Astrocyte (in vitro differentiated cells and primary cell): ENCODE measurements at regions not wholly inside any gene's neighbourhood (a gene's known extent, or its start where the extent isn't known, plus 50 kb on each side); places are given as distances from the start of the nearest gene placed in this dataset.

Experiments used
- DNase-seq: peaks from one replicate; pipeline ENCODE4 v3.0.0-alpha.2; 2010; ENCODE audit warnings: low read depth
- FAIRE-seq: peaks from 2 replicates; lab custom pipeline; 2011; peaks lifted over from hg19 to GRCh38; lab: Jason Lieb, UNC
- H2AFZ ChIP-seq: 2 replicates; pipeline ENCODE4 v1.6.0; 2012; ENCODE audit warnings: low read depth, low read length, inconsistent platforms
- H3K27ac ChIP-seq: 2 replicates; pipeline ENCODE4 v1.5.1; 2011; ENCODE audit warnings: low read depth, low read length, inconsistent platforms
- H3K27me3 ChIP-seq: 2 replicates; pipeline ENCODE4 v1.6.0; 2011; ENCODE audit warnings: low read length, inconsistent platforms; ENCODE audit not compliant: insufficient read depth
- H3K36me3 ChIP-seq: 2 replicates; pipeline ENCODE4 v1.5.1; 2011; ENCODE audit warnings: low read length, inconsistent platforms; ENCODE audit not compliant: insufficient read depth
- H3K4me1 ChIP-seq: 2 replicates; pipeline ENCODE4 v1.5.1; 2011; ENCODE audit warnings: low read length, inconsistent platforms; ENCODE audit not compliant: insufficient read depth
- H3K4me2 ChIP-seq: 2 replicates; pipeline ENCODE4 v1.6.0; 2012; ENCODE audit warnings: low read length, inconsistent platforms
- H3K4me3 ChIP-seq: 2 replicates; pipeline ENCODE4 v1.5.1; 2011; ENCODE audit warnings: low read depth, mild to moderate bottlenecking, low read length, inconsistent platforms; ENCODE audit not compliant: insufficient read depth
- H3K79me2 ChIP-seq: 2 replicates; pipeline ENCODE4 v1.6.0; 2012; ENCODE audit warnings: mild to moderate bottlenecking, low read length, inconsistent platforms; ENCODE audit not compliant: insufficient read depth
- H3K9ac ChIP-seq: 2 replicates; pipeline ENCODE4 v1.6.0; 2012; ENCODE audit warnings: mild to moderate bottlenecking, low read length, inconsistent platforms
- H3K9me3 ChIP-seq: 2 replicates; pipeline ENCODE4 v1.5.1; 2012; ENCODE audit warnings: low read depth, mild to moderate bottlenecking, low read length, inconsistent platforms; ENCODE audit not compliant: insufficient read depth
- H4K20me1 ChIP-seq: 2 replicates; pipeline ENCODE4 v1.6.0; 2012; ENCODE audit warnings: low read length, inconsistent platforms; ENCODE audit not compliant: insufficient read depth
- H3K27ac Mint-ChIP-seq: one replicate; pipeline ENCODE4 v1.8.0; 2021; ENCODE audit warnings: mild to moderate bottlenecking, mixed read lengths; ENCODE audit not compliant: unreplicated experiment
- H3K27me3 Mint-ChIP-seq: one replicate; pipeline ENCODE4 v1.8.0; 2021; ENCODE audit warnings: low read depth, mixed read lengths; ENCODE audit not compliant: unreplicated experiment
- H3K36me3 Mint-ChIP-seq: one replicate; pipeline ENCODE4 v1.8.0; 2021; ENCODE audit warnings: low read depth, mixed read lengths; ENCODE audit not compliant: unreplicated experiment
- H3K4me1 Mint-ChIP-seq: one replicate; pipeline ENCODE4 v1.8.0; 2021; ENCODE audit warnings: low read depth, mixed read lengths; ENCODE audit not compliant: unreplicated experiment
- H3K4me3 Mint-ChIP-seq: one replicate; pipeline ENCODE4 v1.8.0; 2021; ENCODE audit warnings: mild to moderate bottlenecking, moderate library complexity, mixed read lengths; ENCODE audit not compliant: unreplicated experiment
- H3K9me3 Mint-ChIP-seq: one replicate; pipeline ENCODE4 v1.8.0; 2021; ENCODE audit warnings: mild to moderate bottlenecking, mixed read lengths; ENCODE audit not compliant: unreplicated experiment
- CTCF ChIP-seq: IDR thresholded peaks from 2 replicates; pipeline ENCODE4 v1.5.1; 2011; ENCODE audit warnings: low read depth, mild to moderate bottlenecking, inconsistent platforms, low read length, moderate library complexity; ENCODE audit not compliant: insufficient read depth
- EZH2 ChIP-seq: IDR thresholded peaks from 2 replicates; pipeline ENCODE4 v1.6.1; 2012; ENCODE audit warnings: mild to moderate bottlenecking, low read length, inconsistent platforms; ENCODE audit not compliant: insufficient read depth

GRCh38 chr5:175388531-175388930 is 55.5 kb downstream of the DRD1 start:
- Mint-ChIP-seq H3K4me1 (no peaks in the 10 kb centered on the region), H3K9me3 (peaks cover 2% of the 10 kb centered on the region), H3K27me3 (peaks cover 9% of the 10 kb centered on the region), H3K4me3 (no peak overlapping the region), H3K36me3 (no peaks in the 10 kb centered on the region), H3K27ac (no peak overlapping the region)
- Histone ChIP-seq H3K27ac (no peak overlapping the region), H3K4me2 (no peak overlapping the region), H3K9me3 (no peaks in the 10 kb centered on the region), H2AFZ (no peak overlapping the region), H3K4me1 (peaks cover 14% of the 10 kb centered on the region), H4K20me1 (no peaks in the 10 kb centered on the region), H3K9ac (no peak overlapping the region), H3K4me3 (no peak overlapping the region), H3K79me2 (no peaks in the 10 kb centered on the region), H3K36me3 (no peaks in the 10 kb centered on the region), H3K27me3 (peaks cover 14% of the 10 kb centered on the region)
- FAIRE-seq (no peak), DNase-seq (no peak)
- TF ChIP-seq CTCF (no peak), EZH2 (no peak)

DNA sequence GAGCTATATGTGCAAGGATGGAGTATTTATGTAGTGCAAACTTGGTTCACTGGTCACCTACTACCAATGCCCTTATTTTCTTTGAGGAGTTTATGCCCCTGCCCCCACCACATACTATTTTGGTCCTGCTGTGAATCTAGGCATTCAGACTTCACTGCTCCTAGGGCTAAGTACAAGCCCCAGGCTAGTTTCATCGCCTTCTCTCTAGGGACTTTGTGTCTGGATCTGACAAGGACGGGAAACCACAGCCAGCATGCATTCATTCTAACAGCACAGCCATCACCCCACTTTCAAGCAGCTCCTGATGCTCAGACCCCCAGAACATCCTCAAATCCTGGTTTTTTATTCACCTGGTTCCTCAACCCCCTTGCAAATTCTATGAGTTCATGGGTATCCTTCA is 56.8 kb downstream of the DRD1 start:
- peaks cover 2% of the 10 kb centered on the region for H3K9me3 Mint-ChIP-seq
- no peak overlapping the region for H3K27ac Mint-ChIP-seq
- H3K36me3 ChIP-seq: no peaks in the 10 kb centered on the region
- no peak overlapping the region for H3K4me2 ChIP-seq
- no peaks in the 10 kb centered on the region for H3K79me2 ChIP-seq
- H3K4me3 Mint-ChIP-seq: no peak overlapping the region
- no peak overlapping the region for H2AFZ ChIP-seq
- no peak overlapping the region for H3K9ac ChIP-seq
- H3K27me3 ChIP-seq: peaks cover 14% of the 10 kb centered on the region
- TF ChIP-seq EZH2 (no peak), CTCF (no peak)
- no peaks in the 10 kb centered on the region for H4K20me1 ChIP-seq
- H3K27ac ChIP-seq: no peak overlapping the region
- no peak overlapping the region for H3K4me3 ChIP-seq
- peaks cover 14% of the 10 kb centered on the region for H3K4me1 ChIP-seq
- no peak for DNase-seq
- no peaks in the 10 kb centered on the region for H3K4me1 Mint-ChIP-seq
- H3K36me3 Mint-ChIP-seq: no peaks in the 10 kb centered on the region
- peaks cover 9% of the 10 kb centered on the region for H3K27me3 Mint-ChIP-seq
- no peaks in the 10 kb centered on the region for H3K9me3 ChIP-seq
- no peak for FAIRE-seq

DNA sequence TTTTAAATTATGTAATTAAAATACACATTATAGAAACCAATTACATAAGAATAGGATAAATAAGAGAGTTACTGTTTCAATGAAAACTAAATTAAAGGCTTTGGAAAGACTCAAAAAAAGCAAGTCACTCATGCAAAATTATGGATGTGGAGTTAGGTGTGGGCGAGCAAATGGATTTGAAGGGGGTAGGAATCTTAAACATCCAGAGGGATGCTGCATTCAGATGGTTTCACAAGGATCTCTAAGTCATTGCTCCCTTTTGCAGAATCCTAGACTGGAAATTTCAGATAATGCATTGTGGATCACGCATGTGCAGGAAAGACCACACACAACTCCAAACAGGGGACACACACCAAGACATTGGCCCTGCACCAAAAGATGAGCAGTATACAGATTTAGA is 57.5 kb downstream of the DRD1 start:
- peaks cover 9% of the 10 kb centered on the region for H3K27me3 Mint-ChIP-seq
- Histone ChIP-seq H3K9me3 (no peaks in the 10 kb centered on the region), H3K27me3 (peaks cover 14% of the 10 kb centered on the region), H2AFZ (no peak overlapping the region), H3K79me2 (no peaks in the 10 kb centered on the region), H4K20me1 (no peaks in the 10 kb centered on the region), H3K4me2 (no peak overlapping the region), H3K9ac (no peak overlapping the region), H3K4me3 (no peak overlapping the region), H3K4me1 (peaks cover 14% of the 10 kb centered on the region), H3K27ac (no peak overlapping the region), H3K36me3 (no peaks in the 10 kb centered on the region)
- DNase-seq: no peak
- no peaks in the 10 kb centered on the region for H3K4me1 Mint-ChIP-seq
- no peak for FAIRE-seq
- peaks cover 2% of the 10 kb centered on the region for H3K9me3 Mint-ChIP-seq
- no peak overlapping the region for H3K4me3 Mint-ChIP-seq
- H3K36me3 Mint-ChIP-seq: no peaks in the 10 kb centered on the region
- no peak overlapping the region for H3K27ac Mint-ChIP-seq
- TF ChIP-seq CTCF: no peak
- no peak for TF ChIP-seq EZH2
